ENCODE measurements at regions not wholly inside any gene's neighbourhood (a gene's known extent, or its start where the extent isn't known, plus 50 kb on each side); places are given as distances from the start of the nearest gene placed in this dataset.

GRCh38 chrX:45851434-45851991 lies 650.8 kb upstream of the DIPK2B start:
- Histone ChIP-seq H3K4me3 (replicated peaks; ENCODE audit: insufficient read depth, low read length) (peak overlapping the region; percentile 64), H3K27me3 (ENCODE audit: insufficient read depth, poor library complexity, severe bottlenecking) (peaks cover 2% of the 10 kb centered on the region), H3K27ac (replicated peaks) (peak overlapping the region; percentile 71)
- peak in 1 of 2 experiments; percentile 62 for DNase-seq (ENCODE audit: low read depth in 1 of 2, low spot score in 1 of 2)
- 0 out of 2 replicates have a peak, but pooled peaks have one; percentile 22 for TF ChIP-seq POLR2AphosphoS5 (IDR thresholded peaks at IDR 0.05; ENCODE audit: low read depth)
- no peak for TF ChIP-seq GABPA (IDR thresholded peaks at IDR 0.05; ENCODE audit: low read depth)

- Histone ChIP-seq H3K27me3 (ENCODE audit: insufficient read depth, poor library complexity, severe bottlenecking) (peaks cover 2% of the 10 kb centered on the region), H3K27ac (replicated peaks) (peak overlapping the region; percentile 71), H3K4me3 (replicated peaks; ENCODE audit: insufficient read depth, low read length) (peak overlapping the region; percentile 64)
- peak in 1 of 2 experiments; percentile 40 for DNase-seq (ENCODE audit: low read depth in 1 of 2, low spot score in 1 of 2)
- TF ChIP-seq CTCF (IDR thresholded peaks at IDR 0.05; ENCODE audit: insufficient read depth, low read length) (no peak), POLR2AphosphoS5 (IDR thresholded peaks at IDR 0.05; ENCODE audit: low read depth) (no peak), SPI1 (IDR thresholded peaks at IDR 0.05; ENCODE audit: borderline replicate concordance, low read depth) (no peak), REST (IDR thresholded peaks at IDR 0.05; ENCODE audit: insufficient replicate concordance, low read depth) (no peak), GABPA (IDR thresholded peaks at IDR 0.05; ENCODE audit: low read depth) (no peak)
Measured at GRCh38 chrX:45850775-45851433, 650.2 kb upstream of the DIPK2B start.

- peak in 1 of 2 experiments; percentile 10 for DNase-seq (ENCODE audit: low read depth in 1 of 2, low spot score in 1 of 2)
- Histone ChIP-seq H3K27ac (replicated peaks) (peak overlapping the region; percentile 71), H3K4me3 (replicated peaks; ENCODE audit: insufficient read depth, low read length) (peak overlapping the region; percentile 64), H3K27me3 (ENCODE audit: insufficient read depth, poor library complexity, severe bottlenecking) (peaks cover 2% of the 10 kb centered on the region)
- TF ChIP-seq CTCF (IDR thresholded peaks at IDR 0.05; ENCODE audit: insufficient read depth, low read length) (no peak), POLR2AphosphoS5 (IDR thresholded peaks at IDR 0.05; ENCODE audit: low read depth) (no peak), REST (IDR thresholded peaks at IDR 0.05; ENCODE audit: insufficient replicate concordance, low read depth) (no peak)
Measured at GRCh38 chrX:45850197-45850774, 649.6 kb upstream of the DIPK2B start.

GRCh38 chrX:45849261-45849862 lies 648.7 kb upstream of the DIPK2B start:
- Histone ChIP-seq H3K27me3 (ENCODE audit: insufficient read depth, poor library complexity, severe bottlenecking) (peaks cover 2% of the 10 kb centered on the region), H3K4me3 (replicated peaks; ENCODE audit: insufficient read depth, low read length) (peak overlapping the region; percentile 64), H3K27ac (replicated peaks) (no peak overlapping the region)
- TF ChIP-seq GABPA (IDR thresholded peaks at IDR 0.05; ENCODE audit: low read depth) (no peak), POLR2AphosphoS5 (IDR thresholded peaks at IDR 0.05; ENCODE audit: low read depth) (no peak), CTCF (IDR thresholded peaks at IDR 0.05; ENCODE audit: insufficient read depth, low read length) (peak; percentile 3)
- DNase-seq (ENCODE audit: low read depth in 1 of 2, low spot score in 1 of 2), result peak in 1 of 2 experiments; percentile 42
